Smooth muscle cell (in vitro differentiated cells): ENCODE measurements at regions not wholly inside any gene's neighbourhood (a gene's known extent, or its start where the extent isn't known, plus 50 kb on each side); places are given as distances from the start of the nearest gene placed in this dataset.
A peak's percentile ranks its signal among the peaks of the same experiment; 100 is the strongest.

Source experiments
- DNase-seq: peaks from one replicate; lab custom pipeline; 2025; ENCODE audit not compliant: unreplicated experiment; lab: John Stamatoyannopoulos, UW
- H2AFZ ChIP-seq: fragments of 200-600 bp; sonication (generic); 2 replicates; pipeline ENCODE4 v1.6.0; 2016; ENCODE audit warnings: antibody characterized with exemption, low read depth, mild to moderate bottlenecking
- H3F3A ChIP-seq: fragments of 200-600 bp; sonication (generic); 2 replicates; pipeline ENCODE4 v1.6.0; 2017; ENCODE audit warnings: antibody characterized with exemption, low read depth
- H3K27ac ChIP-seq: fragments of 200-600 bp; sonication (generic); 2 replicates; pipeline ENCODE4 v1.5.1; 2016; ENCODE audit warnings: low read depth, mild to moderate bottlenecking
- H3K27me3 ChIP-seq: fragments of 200-600 bp; sonication (generic); 2 replicates; pipeline ENCODE4 v1.6.1; 2016; ENCODE audit warnings: low read depth, mild to moderate bottlenecking
- H3K36me3 ChIP-seq: fragments of 200-600 bp; sonication (generic); 2 replicates; pipeline ENCODE4 v1.5.1; 2016; ENCODE audit warnings: low read depth
- H3K4me1 ChIP-seq: fragments of 200-600 bp; sonication (generic); 2 replicates; pipeline ENCODE4 v1.5.1; 2016; ENCODE audit warnings: low read depth
- H3K4me2 ChIP-seq: fragments of 200-600 bp; sonication (generic); 2 replicates; pipeline ENCODE4 v1.6.0; 2016; ENCODE audit warnings: mild to moderate bottlenecking
- H3K4me3 ChIP-seq: fragments of 200-600 bp; sonication (generic); 2 replicates; pipeline ENCODE4 v1.5.1; 2016; ENCODE audit warnings: mild to moderate bottlenecking
- H3K79me2 ChIP-seq: fragments of 200-600 bp; sonication (generic); 2 replicates; pipeline ENCODE4 v1.6.0; 2016; ENCODE audit warnings: low read depth, mild to moderate bottlenecking
- H3K9ac ChIP-seq: fragments of 200-600 bp; sonication (generic); 2 replicates; pipeline ENCODE4 v1.6.0; 2016; ENCODE audit warnings: low read depth
- H3K9me3 ChIP-seq: fragments of 200-600 bp; sonication (generic); replicated peaks from 2 replicates; pipeline ENCODE4 v1.5.1; 2016; ENCODE audit warnings: low read depth
- H4K20me1 ChIP-seq: fragments of 200-600 bp; sonication (generic); 2 replicates; pipeline ENCODE4 v1.6.0; 2016; ENCODE audit warnings: low read depth
- CTCF ChIP-seq: fragments of 200-600 bp; sonication (generic); IDR thresholded peaks from 2 replicates; pipeline ENCODE4 v1.5.1; 2017; ENCODE audit warnings: borderline replicate concordance, mild to moderate bottlenecking, antibody characterized with exemption; ENCODE audit not compliant: insufficient read depth, poor library complexity, severe bottlenecking
- WGBS: methylation state at CpG from one replicate; pipeline ENCODE4 v1.1.7; 2016; ENCODE audit warnings: low lambda C conversion rate; 5-methylcytosine and 5-hydroxymethylcytosine counted together

GRCh38 chr6:91299544-91300491, 712.9 kb upstream of the MAP3K7 start:
- peak overlapping the region; percentile 36 for H2AFZ ChIP-seq
- H3K27ac ChIP-seq = peak overlapping the region; percentile 23
- H3K4me3 ChIP-seq = no peak overlapping the region
- peaks cover 19% of the 10 kb centered on the region for H3K4me1 ChIP-seq
- no peak overlapping the region for H3K9ac ChIP-seq
- no peaks in the 10 kb centered on the region for H4K20me1 ChIP-seq
- no peaks in the 10 kb centered on the region for H3F3A ChIP-seq
- H3K36me3 ChIP-seq = no peaks in the 10 kb centered on the region
- H3K79me2 ChIP-seq = no peaks in the 10 kb centered on the region
- WGBS = 42% methylated on average over 7 of the region's 7 CpGs
- no peak overlapping the region for H3K4me2 ChIP-seq
- TF ChIP-seq CTCF = no peak
- no peaks in the 10 kb centered on the region for H3K9me3 ChIP-seq
- DNase-seq = no peak
- no peaks in the 10 kb centered on the region for H3K27me3 ChIP-seq

GRCh38 chr6:91298543-91299145, 711.8 kb upstream of the MAP3K7 start:
- H3K4me3 ChIP-seq = no peak overlapping the region
- H3K27me3 ChIP-seq = no peaks in the 10 kb centered on the region
- WGBS = 49% methylated on average over 4 of the region's 4 CpGs
- H3K36me3 ChIP-seq = no peaks in the 10 kb centered on the region
- no peak overlapping the region for H3K27ac ChIP-seq
- no peak overlapping the region for H3K9ac ChIP-seq
- H3F3A ChIP-seq = no peaks in the 10 kb centered on the region
- no peaks in the 10 kb centered on the region for H3K79me2 ChIP-seq
- no peak for TF ChIP-seq CTCF
- no peak for DNase-seq
- peaks cover 19% of the 10 kb centered on the region for H3K4me1 ChIP-seq
- H3K4me2 ChIP-seq = no peak overlapping the region
- no peaks in the 10 kb centered on the region for H4K20me1 ChIP-seq
- no peaks in the 10 kb centered on the region for H3K9me3 ChIP-seq
- H2AFZ ChIP-seq = no peak overlapping the region

GRCh38 chr6:91293395-91293794, 706.5 kb upstream of the MAP3K7 start:
- no peak overlapping the region for H3K9ac ChIP-seq
- no peaks in the 10 kb centered on the region for H4K20me1 ChIP-seq
- H3K4me2 ChIP-seq = no peak overlapping the region
- no peak overlapping the region for H2AFZ ChIP-seq
- TF ChIP-seq CTCF = no peak
- no peaks in the 10 kb centered on the region for H3K79me2 ChIP-seq
- H3F3A ChIP-seq = no peaks in the 10 kb centered on the region
- no peak for DNase-seq
- no peak overlapping the region for H3K27ac ChIP-seq
- H3K9me3 ChIP-seq = no peaks in the 10 kb centered on the region
- H3K4me1 ChIP-seq = peaks cover 6% of the 10 kb centered on the region
- H3K36me3 ChIP-seq = no peaks in the 10 kb centered on the region
- H3K4me3 ChIP-seq = no peak overlapping the region
- no peaks in the 10 kb centered on the region for H3K27me3 ChIP-seq
